ENCODE measurements at regions not wholly inside any gene's neighbourhood (a gene's known extent, or its start where the extent isn't known, plus 50 kb on each side); places are given as distances from the start of the nearest gene placed in this dataset.

GRCh38 chr2:898319-898718, 52.3 kb upstream of the SNTG2 start:
- DNase-seq (ENCODE audit: low read depth in 4 of 4, low spot score in 2 of 4): no peak

DNA sequence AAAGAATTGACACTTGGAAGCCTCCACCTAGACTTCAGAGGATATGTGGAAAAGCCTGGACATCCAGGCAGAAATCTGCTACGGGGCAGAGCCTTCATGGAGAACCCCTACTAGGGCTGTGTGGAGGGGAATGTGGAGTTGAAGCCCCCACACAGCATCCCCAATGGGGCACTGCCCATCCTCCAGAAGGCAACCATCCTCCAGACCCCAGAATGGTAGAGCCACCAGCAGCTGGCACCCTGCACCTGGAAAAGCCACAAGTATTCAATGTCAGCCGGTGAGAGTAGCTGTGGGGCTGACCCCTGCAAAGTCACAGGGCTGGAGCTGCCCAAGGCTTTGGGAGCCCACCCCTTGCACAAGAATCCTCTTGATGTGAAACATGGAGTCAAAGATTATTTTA, 53.6 kb upstream of the SNTG2 start:
- DNase-seq (ENCODE audit: low read depth in 4 of 4, low spot score in 2 of 4): no peak

GRCh38 chr2:893311-893710, 57.3 kb upstream of the SNTG2 start:
- DNase-seq (ENCODE audit: low read depth in 4 of 4, low spot score in 2 of 4): no peak

DNA sequence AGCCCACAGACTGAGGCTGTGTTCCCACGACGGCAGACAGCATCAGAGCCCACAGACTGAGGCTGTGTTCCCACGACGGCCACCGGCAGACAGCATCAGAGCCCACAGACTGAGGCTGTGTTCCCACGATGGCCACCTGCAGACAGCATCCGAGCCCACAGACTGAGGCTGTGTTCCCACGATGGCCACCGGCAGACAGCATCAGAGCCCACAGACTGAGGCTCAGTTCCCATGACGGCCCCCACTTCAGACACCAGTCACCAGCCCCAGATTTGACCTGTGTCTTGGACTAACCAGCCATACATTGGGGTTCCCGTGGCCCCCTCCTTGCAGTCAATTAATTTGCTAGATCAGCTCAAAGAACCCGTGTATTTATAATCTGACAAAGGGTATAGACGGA, 57.8 kb upstream of the SNTG2 start:
- no peak for DNase-seq (ENCODE audit: low read depth in 4 of 4, low spot score in 2 of 4)

DNA sequence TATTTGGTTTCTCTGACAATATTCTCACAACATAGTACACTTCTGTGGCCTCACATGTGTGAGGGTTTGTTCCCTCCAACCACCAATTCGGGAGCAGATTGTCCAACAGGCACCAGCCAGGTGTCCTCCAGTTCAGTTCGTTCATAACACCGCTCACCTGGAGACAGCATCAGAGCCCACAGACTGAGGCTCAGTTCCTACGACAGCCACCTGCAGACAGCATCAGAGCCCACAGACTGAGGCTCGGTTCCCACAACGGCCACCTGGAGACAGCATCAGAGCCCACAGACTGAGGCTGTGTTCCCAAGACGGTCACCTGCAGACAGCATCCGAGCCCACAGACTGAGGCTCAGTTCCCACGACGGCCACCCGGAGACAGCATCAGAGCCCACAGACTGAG, 58.2 kb upstream of the SNTG2 start:
- DNase-seq (ENCODE audit: low read depth in 4 of 4, low spot score in 2 of 4): no peak

DNA sequence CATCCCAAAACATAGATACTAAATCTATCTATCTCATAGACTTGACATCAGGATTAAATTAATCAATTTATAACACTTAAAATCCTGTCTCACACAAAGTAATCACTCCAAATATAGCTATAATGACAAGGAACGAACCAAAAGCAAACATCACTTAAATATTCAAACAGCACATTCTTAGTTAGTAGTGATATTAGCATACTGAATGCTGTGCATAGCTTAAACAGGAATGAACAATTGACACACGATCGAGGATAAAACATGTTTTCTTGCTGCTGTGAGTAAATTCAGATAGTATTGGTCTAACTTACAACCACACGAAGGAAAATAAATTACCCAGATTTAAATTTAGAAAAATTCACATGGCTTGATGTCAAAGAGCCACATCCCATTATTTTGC, 58.9 kb upstream of the SNTG2 start:
- no peak for DNase-seq (ENCODE audit: low read depth in 4 of 4, low spot score in 2 of 4)

GRCh38 chr2:890791-891190, 59.9 kb upstream of the SNTG2 start:
- DNase-seq (ENCODE audit: low read depth in 4 of 4, low spot score in 2 of 4): no peak

DNA sequence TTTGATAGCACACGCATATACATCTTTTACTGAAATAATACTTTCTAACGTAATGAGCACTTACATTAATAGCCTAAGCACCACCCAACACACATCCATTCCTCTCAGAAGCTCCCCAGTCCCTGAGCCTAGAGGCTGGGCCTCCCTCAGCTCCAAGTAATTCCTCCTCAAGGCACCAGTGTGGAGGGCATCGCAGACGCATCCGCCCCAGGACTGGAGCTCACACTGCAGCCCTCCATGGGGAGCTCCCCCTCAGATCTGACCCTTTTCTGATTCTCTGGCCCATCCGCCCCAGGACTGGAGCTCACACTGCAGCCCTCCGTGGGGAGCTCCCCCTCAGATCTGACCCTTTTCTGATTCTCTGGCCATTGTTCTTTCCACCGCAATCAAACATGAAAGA, 60.4 kb upstream of the SNTG2 start:
- no peak for DNase-seq (ENCODE audit: low read depth in 4 of 4, low spot score in 2 of 4)

DNA sequence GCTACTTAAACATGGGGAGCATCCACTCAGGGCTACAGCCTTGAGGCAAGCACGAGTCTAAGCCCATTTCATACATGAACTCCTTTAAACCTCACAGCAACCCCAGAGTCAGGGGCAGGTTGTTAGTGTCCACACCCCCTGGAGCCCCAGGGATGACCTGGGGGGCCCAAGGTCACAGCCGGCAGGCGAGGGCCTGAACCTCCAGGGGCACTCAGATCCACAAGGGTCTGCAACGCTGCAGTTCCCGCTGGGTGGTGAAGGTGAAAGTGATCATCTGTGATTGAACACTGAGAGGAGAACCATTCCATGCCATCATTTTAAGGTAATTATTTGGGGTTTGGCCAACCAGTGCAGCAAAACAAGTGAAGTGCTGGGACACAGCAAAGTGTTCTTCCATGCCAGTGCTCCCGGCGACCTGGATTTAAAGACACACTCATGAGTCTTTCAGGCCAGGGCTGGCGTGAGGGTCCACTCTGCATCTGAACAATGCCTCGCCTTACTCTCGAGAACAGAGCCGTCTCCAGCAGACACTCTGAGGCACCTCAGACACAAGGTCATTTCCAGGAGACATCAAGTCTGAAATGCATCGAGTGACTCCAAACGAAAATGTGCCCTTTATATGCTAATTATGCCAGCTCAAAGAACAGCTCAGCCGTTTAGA, 61.6 kb upstream of the SNTG2 start:
- no peak for DNase-seq (ENCODE audit: low read depth in 4 of 4, low spot score in 2 of 4)

DNA sequence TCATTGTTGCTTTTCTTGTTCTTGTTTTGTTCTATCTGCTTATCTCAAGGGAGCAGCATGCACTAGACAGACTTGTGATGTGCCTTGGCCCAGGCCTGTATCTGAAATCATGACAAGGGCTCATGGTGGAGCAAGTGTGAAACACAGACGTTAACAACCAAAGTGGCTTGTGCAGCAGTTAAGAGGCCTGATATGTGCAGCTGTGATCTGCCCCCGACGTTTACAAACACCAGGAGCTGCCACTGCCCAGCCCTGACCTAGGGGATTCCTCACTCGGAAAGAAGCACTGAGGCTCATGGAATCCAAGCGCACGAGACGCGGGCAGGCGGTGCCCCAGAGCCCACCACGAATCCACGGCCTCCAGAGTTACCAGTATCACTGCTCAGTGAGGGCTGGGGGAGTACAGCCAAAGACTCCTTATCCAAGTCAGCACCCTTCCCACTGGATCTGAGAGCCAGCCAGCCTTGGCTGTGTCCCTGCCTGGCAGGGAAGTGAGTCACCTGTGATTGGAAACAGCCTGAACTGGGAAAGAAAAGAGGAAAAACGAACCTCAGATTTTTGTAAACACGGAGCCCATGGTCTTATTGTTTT, 62.3 kb upstream of the SNTG2 start:
- DNase-seq (ENCODE audit: low read depth in 4 of 4, low spot score in 2 of 4): no peak

- no peak for DNase-seq (ENCODE audit: low read depth in 4 of 4, low spot score in 2 of 4)
Observed at GRCh38 chr2:887639-888038, 63.0 kb upstream of the SNTG2 start.

DNA sequence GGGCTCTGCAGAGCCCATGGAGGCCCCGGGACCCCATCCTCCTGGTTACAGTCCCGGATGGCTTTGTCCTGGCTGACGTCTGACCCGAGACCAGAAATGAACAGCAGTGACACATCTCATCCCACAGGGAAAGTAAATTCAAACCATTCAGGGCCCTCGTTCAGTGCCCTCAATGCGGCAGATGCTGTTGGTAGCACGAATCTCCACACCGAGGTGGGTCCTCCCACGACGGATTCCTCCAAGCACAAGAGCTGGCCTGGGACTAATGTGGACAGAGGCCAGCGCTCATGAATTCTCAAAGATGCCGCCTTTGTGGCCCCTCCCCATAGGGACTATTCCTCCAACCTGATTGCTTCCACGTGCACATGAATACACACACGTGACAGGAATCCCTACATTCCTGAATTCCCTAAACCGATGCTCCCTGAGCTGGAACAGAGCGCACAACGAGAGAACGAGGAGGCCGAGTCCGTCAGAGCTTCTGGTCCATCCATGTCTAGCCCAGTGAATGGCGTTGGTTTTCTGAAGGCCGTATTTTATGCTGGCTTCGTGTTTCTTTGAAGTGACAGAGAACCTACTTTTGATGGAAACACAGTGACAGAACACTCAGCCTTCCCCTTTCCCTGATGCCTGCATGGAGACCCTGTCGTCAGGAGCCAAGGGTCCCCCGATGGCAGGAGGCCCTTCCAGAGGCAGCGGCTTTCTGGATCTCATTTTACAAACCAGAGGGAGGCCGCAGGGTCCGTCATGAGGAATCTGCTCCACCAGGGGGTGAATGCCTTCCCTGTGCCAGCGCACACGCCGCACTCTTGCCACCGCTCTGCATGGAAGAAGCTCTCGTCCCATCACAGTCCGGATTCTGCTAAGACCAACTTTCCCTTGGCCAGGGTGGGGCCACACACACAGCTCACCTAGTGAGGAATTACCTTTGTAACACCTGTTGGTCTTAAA, 64.3 kb upstream of the SNTG2 start:
- DNase-seq (ENCODE audit: low read depth in 4 of 4, low spot score in 2 of 4): no peak

DNA sequence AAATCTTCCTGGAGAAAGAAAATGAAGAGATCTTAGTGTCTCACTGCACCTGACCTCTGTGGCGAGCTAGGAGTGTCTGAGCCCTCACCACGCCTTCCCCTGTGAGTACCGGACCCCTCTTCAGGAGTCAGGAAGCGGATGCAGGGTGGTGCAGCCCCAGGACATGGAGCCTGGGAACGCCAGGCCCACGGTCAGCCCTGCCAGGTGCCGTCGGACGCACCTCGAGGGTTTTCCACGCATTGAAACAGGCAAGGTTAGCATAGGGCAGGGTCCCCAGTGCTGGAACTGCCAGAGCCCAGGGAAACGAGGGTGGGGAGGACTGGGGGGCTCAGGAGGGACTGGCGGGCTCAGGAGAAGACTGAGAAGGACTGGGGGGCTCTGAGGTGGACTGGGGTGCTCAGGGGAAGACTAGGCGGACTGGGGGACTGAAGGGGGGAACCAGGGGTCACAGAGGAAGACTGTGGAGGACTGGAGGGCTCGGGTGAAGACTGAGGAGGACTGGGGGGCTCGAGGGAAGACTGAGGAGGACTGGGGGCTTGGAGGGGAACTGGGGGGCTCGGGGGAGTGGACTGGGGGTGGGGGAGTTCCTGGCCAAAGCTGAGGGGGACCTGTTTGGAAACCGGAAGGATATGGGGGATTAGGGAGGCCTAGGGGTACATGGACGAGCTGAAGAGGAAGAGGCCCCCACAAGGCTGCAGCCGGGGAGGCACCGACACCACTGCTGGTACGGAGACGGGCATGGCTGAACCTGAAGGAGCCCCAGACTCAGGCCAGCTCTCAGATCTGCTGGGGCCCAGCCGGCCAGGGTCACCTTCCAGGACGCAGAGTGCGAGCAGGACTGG, 65.2 kb upstream of the SNTG2 start:
- no peak for DNase-seq (ENCODE audit: low read depth in 4 of 4, low spot score in 2 of 4)

DNA sequence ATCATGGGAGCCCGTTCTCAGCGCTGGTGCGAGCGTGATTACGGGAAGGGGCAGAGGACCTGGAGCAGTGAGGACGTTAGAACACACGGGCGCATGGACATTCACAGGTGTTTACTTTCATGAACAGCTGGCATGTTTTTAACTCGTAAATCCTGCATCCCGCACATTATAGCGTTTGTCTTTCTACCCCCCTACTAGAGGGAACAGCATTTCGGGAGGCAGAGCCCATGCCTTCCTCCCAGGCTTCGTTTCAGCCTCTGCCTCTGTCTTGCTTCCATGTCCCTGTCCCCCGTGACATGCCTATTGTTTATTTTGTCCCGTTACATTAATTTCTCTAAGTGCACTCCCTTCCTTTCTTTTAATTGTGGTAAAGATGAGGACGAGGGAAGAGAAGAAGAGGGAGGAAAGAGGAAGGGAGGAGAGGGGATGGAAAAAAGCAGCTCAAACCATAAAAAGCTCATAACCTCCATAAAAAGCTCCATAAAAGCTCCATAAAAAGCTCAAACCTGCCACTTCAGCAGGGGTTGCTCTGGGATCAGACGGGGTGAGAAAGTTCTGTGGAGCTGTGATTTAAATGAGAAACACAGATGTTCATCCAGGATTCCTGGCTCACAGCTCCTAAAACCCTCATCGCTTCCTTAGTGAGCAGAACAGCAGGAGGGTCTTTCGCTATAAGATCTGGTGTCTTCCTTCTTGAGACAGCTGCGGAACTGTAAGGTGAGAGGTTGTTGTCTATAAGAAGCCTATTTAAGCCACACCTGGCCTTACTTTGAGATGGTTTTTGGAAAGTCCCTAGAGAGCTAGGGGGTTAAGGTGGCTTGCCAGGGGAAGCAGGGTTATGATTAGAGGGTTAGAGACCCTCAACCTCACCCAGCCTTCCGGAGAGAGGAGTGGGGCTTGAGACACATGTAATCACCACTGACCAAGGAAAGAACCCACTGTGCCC, 66.6 kb upstream of the SNTG2 start:
- DNase-seq (ENCODE audit: low read depth in 4 of 4, low spot score in 2 of 4): peak in 2 of 4 donors; percentile 34 to 42

GRCh38 chr2:883260-883802, 67.3 kb upstream of the SNTG2 start:
- DNase-seq (ENCODE audit: low read depth in 4 of 4, low spot score in 2 of 4): no peak

DNA sequence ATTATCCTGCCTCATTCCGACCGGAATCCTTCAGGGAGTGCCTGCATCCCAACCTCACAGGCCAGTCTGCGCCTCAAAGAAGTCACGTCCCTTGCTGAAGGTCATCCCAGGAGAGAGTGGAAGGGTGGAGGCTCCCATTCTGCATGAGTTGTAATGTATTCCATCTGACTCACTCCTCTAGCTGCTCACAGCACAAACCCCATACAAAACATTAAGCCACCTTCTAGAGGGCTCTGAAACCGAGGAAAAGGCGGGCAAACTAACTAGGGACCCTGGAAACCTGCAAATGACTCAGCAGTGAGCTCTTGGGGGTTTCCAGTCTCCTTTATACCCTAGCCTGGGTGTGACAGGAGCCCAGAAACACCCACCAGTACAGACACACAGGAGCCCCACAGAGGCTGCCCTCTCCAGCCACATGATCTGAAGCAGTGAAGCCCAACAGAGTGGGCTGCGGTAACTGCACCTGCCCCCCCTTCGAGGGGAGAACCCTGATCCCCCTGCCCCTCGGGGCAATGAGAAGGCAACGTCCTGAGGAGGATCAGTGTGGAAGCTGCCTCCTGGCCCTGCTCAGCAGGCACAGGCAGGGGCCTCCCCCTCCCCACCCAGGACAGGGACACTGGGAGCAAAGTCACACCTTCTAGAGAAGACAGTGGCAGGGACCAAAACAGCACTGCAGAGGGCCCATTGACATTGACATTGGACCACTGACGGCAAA, 69.3 kb upstream of the SNTG2 start:
- DNase-seq (ENCODE audit: low read depth in 4 of 4, low spot score in 2 of 4): no peak

GRCh38 chr2:880201-880970, 70.3 kb upstream of the SNTG2 start:
- no peak for DNase-seq (ENCODE audit: low read depth in 4 of 4, low spot score in 2 of 4)

DNA sequence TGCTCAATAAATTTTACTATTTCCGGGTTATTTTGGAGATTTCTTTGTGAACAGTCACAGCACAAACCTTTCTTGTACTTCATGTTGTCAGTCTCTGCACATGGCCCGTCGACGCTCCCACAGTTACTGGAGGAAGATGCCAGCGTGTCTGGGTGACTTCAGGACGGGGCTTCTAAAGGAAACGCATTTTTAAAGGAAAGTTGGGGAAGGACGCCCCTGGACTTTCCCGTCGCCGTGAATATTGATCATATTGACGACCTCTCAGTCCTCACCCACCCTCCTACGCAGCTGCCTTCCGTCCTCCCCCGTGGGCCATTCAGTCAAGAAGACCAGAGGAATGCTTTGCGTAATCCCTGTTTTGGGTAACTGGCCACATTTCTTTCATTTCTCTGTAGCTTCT, 71.1 kb upstream of the SNTG2 start:
- no peak for DNase-seq (ENCODE audit: low read depth in 4 of 4, low spot score in 2 of 4)

Data from left renal cortex interstitium (tissue), 4 donors.